ENCODE measurements at regions not wholly inside any gene's neighbourhood (a gene's known extent, or its start where the extent isn't known, plus 50 kb on each side); places are given as distances from the start of the nearest gene placed in this dataset.

DNA sequence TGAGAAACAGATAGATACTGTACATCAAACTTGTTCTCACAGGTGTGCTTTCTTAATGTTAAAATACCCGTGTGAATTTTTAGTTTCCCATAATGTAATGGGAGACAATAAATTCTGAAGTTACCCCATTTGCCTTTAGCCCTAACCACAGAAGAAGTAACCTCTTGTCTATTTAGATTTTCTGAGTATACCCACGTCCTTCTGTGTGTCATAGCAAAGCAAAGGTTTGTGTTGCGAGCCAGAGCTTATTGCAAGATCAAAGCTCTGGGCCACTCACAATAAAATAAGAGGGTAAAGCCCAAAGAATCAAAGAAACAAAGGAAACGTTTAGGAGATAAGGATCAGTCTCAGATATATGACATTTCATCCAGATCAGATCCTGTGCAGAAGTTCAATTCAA is 73.9 kb downstream of the BMP4 start:
- Histone ChIP-seq H3K79me1 (ENCODE audit: low read length) (no peaks in the 10 kb centered on the region), H3K18ac (ENCODE audit: low read length) (no peak overlapping the region)
- no CpG with 5 or more reads among the region's 4 CpGs for WGBS (ENCODE audit: extremely low coverage, insufficient coverage, insufficient read length)

DNA sequence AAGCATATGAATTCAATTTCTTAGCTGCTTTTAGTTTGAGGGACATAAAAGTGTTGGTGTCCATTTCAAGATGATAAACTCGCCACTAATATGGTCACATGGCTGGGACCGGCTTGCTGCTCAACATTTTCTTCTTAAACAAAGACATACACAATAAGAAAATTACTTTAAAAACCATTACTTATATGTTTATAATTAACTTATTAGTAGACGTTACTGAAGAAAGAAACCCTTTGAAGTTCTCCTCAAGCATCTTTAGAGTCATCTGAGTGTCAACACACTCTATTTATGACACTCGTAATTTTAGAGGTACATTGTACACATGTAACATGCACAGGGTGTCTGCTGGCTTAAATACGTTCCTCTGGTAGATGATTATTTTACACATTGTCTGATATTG is 74.7 kb downstream of the BMP4 start:
- Histone ChIP-seq H3K4me1 (ENCODE audit: control insufficient read depth in 1 of 2, insufficient read depth in 2 of 2, low read length in 2 of 2) (no peaks in the 10 kb centered on the region), H3K4me3 (ENCODE audit: low read depth, low read length) (no peak overlapping the region), H3K23ac (ENCODE audit: low read length) (no peak overlapping the region), H3K4ac (ENCODE audit: low read depth, low read length) (no peak overlapping the region), H3K36me3 (ENCODE audit: control insufficient read depth in 1 of 2, insufficient read depth in 2 of 2, low read length in 2 of 2) (no peaks in the 10 kb centered on the region), H4K12ac (ENCODE audit: low read depth, low read length) (no peak overlapping the region), H3K18ac (ENCODE audit: low read length) (no peak overlapping the region), H3K79me2 (ENCODE audit: control insufficient read depth, insufficient read depth, low read length, poor library complexity) (no peaks in the 10 kb centered on the region), H3K79me1 (ENCODE audit: low read length) (no peaks in the 10 kb centered on the region), H2BK12ac (ENCODE audit: low read length) (no peak overlapping the region), H2BK5ac (ENCODE audit: low read depth, low read length, poor library complexity) (no peak overlapping the region), H3K9ac (ENCODE audit: low read length) (no peak overlapping the region), H2BK120ac (ENCODE audit: insufficient read depth, low read length, poor library complexity) (no peak overlapping the region), H4K91ac (ENCODE audit: low read depth, low read length) (no peak overlapping the region), H3K27ac (ENCODE audit: low read depth, low read length) (no peak overlapping the region), H3K4me2 (ENCODE audit: low read length) (no peak overlapping the region), H2AFZ (ENCODE audit: insufficient read depth, low read length, poor library complexity) (no peak overlapping the region), H3K14ac (ENCODE audit: low read length) (no peak overlapping the region), H3K9me3 (ENCODE audit: insufficient read depth, low read depth, low read length) (peaks cover 2% of the 10 kb centered on the region), H4K8ac (ENCODE audit: low read depth, low read length) (no peak overlapping the region), H2AK5ac (ENCODE audit: low read length) (no peak overlapping the region), H3K27me3 (ENCODE audit: insufficient read depth, low read length) (no peaks in the 10 kb centered on the region)
- WGBS (ENCODE audit: extremely low coverage, insufficient coverage, insufficient read length), result no CpG with 5 or more reads among the region's 5 CpGs
- DNase-seq, result no peak

More for the DNA sequence above, 73.9 kb downstream of the BMP4 start:
- no peak overlapping the region for H2AFZ ChIP-seq (ENCODE audit: insufficient read depth, low read length, poor library complexity)
- no peaks in the 10 kb centered on the region for H3K36me3 ChIP-seq (ENCODE audit: control insufficient read depth in 1 of 2, insufficient read depth in 2 of 2, low read length in 2 of 2)
- no peak overlapping the region for H3K27ac ChIP-seq (ENCODE audit: low read depth, low read length)
- H2AK5ac ChIP-seq (ENCODE audit: low read length), result no peak overlapping the region
- H3K79me2 ChIP-seq (ENCODE audit: control insufficient read depth, insufficient read depth, low read length, poor library complexity), result no peaks in the 10 kb centered on the region
- H4K8ac ChIP-seq (ENCODE audit: low read depth, low read length), result no peak overlapping the region
- H3K14ac ChIP-seq (ENCODE audit: low read length), result no peak overlapping the region
- no peak overlapping the region for H2BK5ac ChIP-seq (ENCODE audit: low read depth, low read length, poor library complexity)
- no peak overlapping the region for H3K23ac ChIP-seq (ENCODE audit: low read length)
- H4K91ac ChIP-seq (ENCODE audit: low read depth, low read length), result no peak overlapping the region
- no peak overlapping the region for H3K4ac ChIP-seq (ENCODE audit: low read depth, low read length)
- H3K27me3 ChIP-seq (ENCODE audit: insufficient read depth, low read length), result no peaks in the 10 kb centered on the region
- H4K12ac ChIP-seq (ENCODE audit: low read depth, low read length), result no peak overlapping the region
- H3K4me1 ChIP-seq (ENCODE audit: control insufficient read depth in 1 of 2, insufficient read depth in 2 of 2, low read length in 2 of 2), result no peaks in the 10 kb centered on the region
- DNase-seq, result no peak
- peaks cover 2% of the 10 kb centered on the region for H3K9me3 ChIP-seq (ENCODE audit: insufficient read depth, low read depth, low read length)
- H3K9ac ChIP-seq (ENCODE audit: low read length), result no peak overlapping the region
- no peak overlapping the region for H2BK12ac ChIP-seq (ENCODE audit: low read length)
- no peak overlapping the region for H2BK120ac ChIP-seq (ENCODE audit: insufficient read depth, low read length, poor library complexity)
- H3K4me3 ChIP-seq (ENCODE audit: low read depth, low read length), result no peak overlapping the region
- no peak overlapping the region for H3K4me2 ChIP-seq (ENCODE audit: low read length)

- Histone ChIP-seq H2BK12ac (ENCODE audit: low read length) (no peak overlapping the region), H3K4me1 (ENCODE audit: control insufficient read depth in 1 of 2, insufficient read depth in 2 of 2, low read length in 2 of 2) (no peaks in the 10 kb centered on the region), H2BK120ac (ENCODE audit: insufficient read depth, low read length, poor library complexity) (no peak overlapping the region), H2AFZ (ENCODE audit: insufficient read depth, low read length, poor library complexity) (no peak overlapping the region), H4K91ac (ENCODE audit: low read depth, low read length) (no peak overlapping the region), H3K36me3 (ENCODE audit: control insufficient read depth in 1 of 2, insufficient read depth in 2 of 2, low read length in 2 of 2) (no peaks in the 10 kb centered on the region), H3K27me3 (ENCODE audit: insufficient read depth, low read length) (no peaks in the 10 kb centered on the region), H3K9me3 (ENCODE audit: insufficient read depth, low read depth, low read length) (peaks cover 2% of the 10 kb centered on the region), H2BK5ac (ENCODE audit: low read depth, low read length, poor library complexity) (no peak overlapping the region), H3K4me3 (ENCODE audit: low read depth, low read length) (no peak overlapping the region), H2AK5ac (ENCODE audit: low read length) (no peak overlapping the region), H4K12ac (ENCODE audit: low read depth, low read length) (no peak overlapping the region), H4K8ac (ENCODE audit: low read depth, low read length) (no peak overlapping the region), H3K27ac (ENCODE audit: low read depth, low read length) (no peak overlapping the region), H3K4ac (ENCODE audit: low read depth, low read length) (no peak overlapping the region), H3K79me1 (ENCODE audit: low read length) (no peaks in the 10 kb centered on the region), H3K79me2 (ENCODE audit: control insufficient read depth, insufficient read depth, low read length, poor library complexity) (no peaks in the 10 kb centered on the region), H3K14ac (ENCODE audit: low read length) (no peak overlapping the region), H3K9ac (ENCODE audit: low read length) (no peak overlapping the region), H3K4me2 (ENCODE audit: low read length) (peak overlapping the region; percentile 19), H3K23ac (ENCODE audit: low read length) (no peak overlapping the region), H3K18ac (ENCODE audit: low read length) (no peak overlapping the region)
- WGBS (ENCODE audit: extremely low coverage, insufficient coverage, insufficient read length), result no CpG with 5 or more reads among the region's 4 CpGs
- DNase-seq, result peak in 1 of 2 donors; percentile 45
Measured at GRCh38 chr14:53881161-53881871, 75.3 kb downstream of the BMP4 start.

DNA sequence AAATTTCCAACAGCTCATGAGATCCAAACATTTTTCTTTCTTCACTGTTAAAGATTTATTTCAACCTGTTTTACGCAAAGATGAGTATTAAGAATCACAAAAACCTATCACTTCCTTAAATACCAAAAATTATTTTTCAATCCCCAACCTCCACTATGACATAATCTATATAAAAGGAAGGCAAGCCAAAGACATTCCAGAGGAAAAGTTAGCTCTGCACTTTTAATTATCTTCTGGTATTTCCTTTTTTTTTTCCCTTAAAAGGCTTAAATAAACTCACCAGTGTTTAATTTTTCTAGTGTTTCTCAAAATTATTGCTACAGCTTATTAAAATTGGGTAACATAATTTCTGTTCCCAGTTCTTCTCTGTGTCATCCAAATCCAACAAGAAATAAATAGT is 75.9 kb downstream of the BMP4 start:
- Histone ChIP-seq H2AFZ (ENCODE audit: insufficient read depth, low read length, poor library complexity) (no peak overlapping the region), H3K79me1 (ENCODE audit: low read length) (no peaks in the 10 kb centered on the region), H2BK12ac (ENCODE audit: low read length) (no peak overlapping the region), H3K18ac (ENCODE audit: low read length) (no peak overlapping the region), H3K27ac (ENCODE audit: low read depth, low read length) (no peak overlapping the region), H3K9ac (ENCODE audit: low read length) (no peak overlapping the region), H3K9me3 (ENCODE audit: insufficient read depth, low read depth, low read length) (peaks cover 2% of the 10 kb centered on the region), H2BK5ac (ENCODE audit: low read depth, low read length, poor library complexity) (no peak overlapping the region), H3K14ac (ENCODE audit: low read length) (no peak overlapping the region), H3K79me2 (ENCODE audit: control insufficient read depth, insufficient read depth, low read length, poor library complexity) (no peaks in the 10 kb centered on the region), H3K4me1 (ENCODE audit: control insufficient read depth in 1 of 2, insufficient read depth in 2 of 2, low read length in 2 of 2) (no peaks in the 10 kb centered on the region), H3K27me3 (ENCODE audit: insufficient read depth, low read length) (no peaks in the 10 kb centered on the region), H4K8ac (ENCODE audit: low read depth, low read length) (no peak overlapping the region), H3K23ac (ENCODE audit: low read length) (no peak overlapping the region), H2AK5ac (ENCODE audit: low read length) (no peak overlapping the region), H3K4me3 (ENCODE audit: low read depth, low read length) (no peak overlapping the region), H2BK120ac (ENCODE audit: insufficient read depth, low read length, poor library complexity) (no peak overlapping the region), H3K4ac (ENCODE audit: low read depth, low read length) (no peak overlapping the region), H3K4me2 (ENCODE audit: low read length) (no peak overlapping the region), H4K91ac (ENCODE audit: low read depth, low read length) (no peak overlapping the region), H3K36me3 (ENCODE audit: control insufficient read depth in 1 of 2, insufficient read depth in 2 of 2, low read length in 2 of 2) (no peaks in the 10 kb centered on the region), H4K12ac (ENCODE audit: low read depth, low read length) (no peak overlapping the region)
- 100% methylated on average over 1 of the region's 1 CpG for WGBS (ENCODE audit: extremely low coverage, insufficient coverage, insufficient read length)
- DNase-seq, result no peak
